DMS53 treated with DMSO at 0.1 percent for 48 hours (cell line): ENCODE measurements at regions not wholly inside any gene's neighbourhood (a gene's known extent, or its start where the extent isn't known, plus 50 kb on each side); places are given as distances from the start of the nearest gene placed in this dataset.
"Not testable (repeated sequence)": the region's sequence is repeated elsewhere in the genome, so short reads cannot be mapped to it uniquely, and the experiment has no call there.

Experiments
- DNase-seq: peaks from one replicate; lab custom pipeline; 2025; ENCODE audit not compliant: unreplicated experiment; lab: John Stamatoyannopoulos, UW

DNA sequence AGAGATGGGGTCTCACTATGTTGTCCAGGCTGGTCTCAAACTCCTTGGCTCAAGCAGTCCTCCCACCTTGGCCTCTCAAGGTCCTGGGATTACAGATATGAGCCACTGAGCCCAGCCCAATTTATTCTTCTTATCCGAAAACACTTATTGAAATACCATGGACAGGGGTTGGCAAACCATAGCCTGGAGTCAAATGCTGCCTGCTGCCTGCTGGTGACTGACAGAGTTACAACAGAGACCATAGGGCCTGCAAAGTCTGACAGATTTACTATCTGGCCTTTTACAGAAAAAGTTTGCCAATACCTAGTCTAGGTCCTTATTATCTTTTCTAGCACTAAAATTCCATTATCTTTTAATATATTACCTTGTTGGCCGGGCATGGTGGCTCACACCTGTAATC lies 87.1 kb upstream of the ZNF281 start:
- DNase-seq = no peak

DNA sequence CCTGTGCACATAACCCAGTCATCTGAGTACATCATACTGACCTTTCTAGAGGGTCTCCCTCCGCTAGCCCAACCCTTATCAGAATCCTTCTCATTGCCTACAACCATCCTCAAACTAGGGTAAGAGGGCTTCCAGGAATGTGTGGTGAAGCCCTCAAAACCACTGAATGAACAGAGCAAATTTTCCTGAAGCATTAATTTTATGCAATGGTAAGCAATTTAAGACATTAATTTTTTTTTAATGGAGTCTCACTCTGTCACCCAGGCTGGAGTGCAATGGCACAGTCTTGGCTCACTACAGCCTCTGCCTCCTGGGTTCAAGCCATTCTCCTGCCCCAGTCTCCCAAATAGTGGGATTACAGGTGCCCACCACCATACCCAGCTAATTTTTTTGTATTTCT lies 86.1 kb upstream of the ZNF281 start:
- DNase-seq = no peak

DNA sequence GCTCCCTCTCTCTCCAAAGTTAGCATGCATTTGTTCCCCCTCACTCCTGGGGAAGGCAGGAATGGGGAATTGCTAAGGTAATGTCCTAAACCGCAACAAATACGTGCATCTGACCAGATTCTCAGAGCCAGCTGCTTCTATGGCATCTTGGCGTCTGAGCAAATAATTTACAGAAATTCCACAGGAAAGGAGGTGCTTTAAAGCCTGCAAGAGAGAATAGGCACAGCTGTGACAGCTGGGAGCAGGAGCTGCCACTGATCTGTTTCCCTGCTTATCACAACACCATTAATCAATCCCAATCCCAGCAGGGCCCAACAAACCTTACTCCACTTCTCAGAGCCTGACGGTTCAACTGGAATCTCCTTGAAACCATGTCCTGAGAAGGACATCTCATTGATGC lies 83.5 kb upstream of the ZNF281 start:
- DNase-seq = no peak

DNA sequence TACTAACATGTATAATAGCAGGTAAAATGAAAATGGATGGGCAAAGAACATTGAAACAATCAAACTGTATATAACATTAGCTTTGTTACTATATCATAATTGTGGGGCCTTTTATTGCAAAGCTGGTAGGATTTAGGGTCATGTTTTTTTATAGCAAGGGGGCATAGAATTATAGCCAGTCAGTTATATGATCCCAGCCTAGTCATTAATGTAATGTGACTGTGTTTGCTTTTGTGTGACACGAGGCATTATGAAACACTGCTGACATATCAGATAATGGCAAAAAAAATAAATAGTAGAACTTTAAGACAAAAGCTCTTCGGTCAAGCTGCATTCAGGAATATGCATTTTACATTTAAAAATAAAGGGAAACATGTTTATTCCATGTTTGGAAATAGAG lies 81.3 kb upstream of the ZNF281 start:
- DNase-seq = no peak

DNA sequence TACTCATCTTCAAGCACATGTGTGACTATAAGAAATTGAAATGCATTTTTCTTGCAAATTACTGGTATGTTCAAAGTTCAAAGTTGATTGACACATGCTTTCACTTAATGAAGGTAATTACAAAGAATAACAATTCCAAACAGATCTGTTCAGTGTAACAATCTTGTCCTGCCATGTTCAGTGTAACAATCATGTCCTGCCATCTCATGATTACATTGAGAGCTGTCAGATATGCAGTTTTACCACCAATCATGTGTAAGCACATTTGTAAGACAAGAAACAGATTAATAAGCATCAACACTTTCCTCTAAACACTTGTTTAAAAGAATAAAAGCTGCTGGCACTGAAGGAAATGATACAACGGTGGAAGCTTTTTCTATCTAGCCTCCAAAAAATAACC lies 80.3 kb upstream of the ZNF281 start:
- no peak for DNase-seq

DNA sequence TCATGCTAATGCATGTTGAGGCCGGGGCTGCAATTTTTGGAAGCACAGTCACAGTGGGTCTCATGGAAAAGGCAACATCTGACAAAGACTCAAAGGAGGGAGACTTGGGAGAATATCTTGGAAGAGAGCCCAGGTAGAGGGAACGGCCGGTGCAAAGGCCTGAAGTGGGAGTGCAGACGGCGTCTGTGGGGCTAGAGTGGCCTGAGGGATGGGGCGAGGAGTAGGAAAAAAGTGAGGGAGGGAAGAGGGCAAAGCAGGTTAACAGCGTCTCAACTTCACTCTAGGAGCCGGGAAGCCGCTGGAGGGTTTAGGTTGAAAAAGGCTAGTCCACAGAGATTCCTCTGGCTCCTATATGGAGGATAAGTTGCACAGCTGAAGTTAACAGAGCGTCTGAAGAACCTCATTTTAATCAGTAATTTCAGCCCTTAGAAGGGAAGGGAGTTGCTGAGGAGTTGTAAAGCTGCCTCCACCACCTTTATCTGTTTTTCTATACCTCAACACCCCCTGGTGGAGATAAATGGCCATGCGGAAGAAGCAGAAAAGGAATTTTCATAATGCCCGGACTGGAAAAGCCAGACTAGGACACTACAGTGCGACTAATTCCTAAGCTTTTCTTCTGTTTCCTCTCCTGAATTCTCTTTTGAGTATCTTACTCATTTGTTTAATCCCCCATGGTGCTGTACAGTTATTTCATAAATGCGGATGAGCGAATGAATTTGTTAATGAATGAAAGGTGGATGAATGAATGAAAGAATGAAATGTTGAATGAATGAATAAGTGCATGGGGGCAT lies 78.7 kb upstream of the ZNF281 start:
- DNase-seq = peak; percentile 91

DNA sequence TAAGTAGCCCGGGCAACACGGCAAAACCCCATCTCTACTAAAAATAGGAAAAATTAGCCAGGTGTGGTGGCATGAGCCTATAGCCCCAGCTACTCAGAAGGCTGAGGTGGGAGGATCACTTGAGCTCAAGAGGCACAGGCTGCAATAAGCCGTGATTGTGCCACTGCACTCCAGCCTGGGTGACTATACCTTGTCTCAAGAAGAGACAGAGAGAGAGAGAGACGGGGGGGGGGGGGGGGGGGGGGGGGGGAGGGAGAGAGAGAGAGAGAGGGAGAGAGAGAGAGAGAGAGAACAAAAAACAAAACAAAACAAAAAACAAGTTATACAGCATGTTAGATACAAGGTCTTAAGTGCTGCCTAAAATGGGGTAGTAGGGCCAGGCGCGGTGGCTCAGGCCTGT lies 77.8 kb upstream of the ZNF281 start:
- no peak for DNase-seq

DNA sequence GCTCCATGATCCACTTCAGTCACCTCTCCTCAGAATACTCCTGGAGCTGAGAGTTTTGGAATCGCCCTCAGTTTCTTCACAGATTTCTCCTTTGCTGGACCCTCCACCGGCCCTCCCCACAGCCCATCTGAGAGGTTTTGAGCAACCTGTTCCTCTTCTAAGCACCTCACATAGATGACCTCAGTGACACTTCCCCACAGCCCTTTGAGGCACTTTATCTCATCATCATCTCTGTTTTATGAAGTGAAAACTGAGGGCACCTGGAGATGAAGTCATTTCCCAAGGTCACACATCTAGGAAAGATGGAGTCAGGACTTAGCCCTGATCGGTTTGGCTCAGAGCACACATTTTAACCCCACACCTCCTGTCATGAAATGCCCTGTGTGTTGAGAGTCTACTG lies 76.8 kb upstream of the ZNF281 start:
- DNase-seq = no peak

DNA sequence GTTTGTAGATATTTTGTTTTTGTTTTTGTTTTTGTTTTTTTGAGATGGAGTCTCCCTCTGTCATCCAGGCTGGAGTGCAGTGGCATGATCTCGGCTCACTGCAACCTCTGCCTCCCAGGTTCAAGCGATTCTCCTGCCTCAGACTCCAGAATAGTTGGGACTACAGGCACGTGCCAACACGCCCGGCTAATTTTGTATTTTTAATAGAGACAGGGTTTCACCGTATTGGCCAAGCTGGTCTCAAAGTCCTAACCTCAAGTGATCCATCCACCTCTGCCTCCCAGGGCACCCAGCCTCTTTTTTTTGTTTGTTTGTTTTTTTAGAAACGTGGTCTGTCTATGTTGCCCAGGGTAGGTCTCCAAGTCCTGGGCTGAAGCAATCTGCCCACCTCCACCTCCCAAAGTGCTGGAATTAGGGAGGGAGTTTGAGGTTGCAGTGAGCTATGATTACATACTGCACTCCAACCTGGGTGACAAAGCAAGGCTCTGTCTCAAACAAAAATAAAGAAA lies 74.7 kb upstream of the ZNF281 start:
- not testable (repeated sequence) for DNase-seq

DNA sequence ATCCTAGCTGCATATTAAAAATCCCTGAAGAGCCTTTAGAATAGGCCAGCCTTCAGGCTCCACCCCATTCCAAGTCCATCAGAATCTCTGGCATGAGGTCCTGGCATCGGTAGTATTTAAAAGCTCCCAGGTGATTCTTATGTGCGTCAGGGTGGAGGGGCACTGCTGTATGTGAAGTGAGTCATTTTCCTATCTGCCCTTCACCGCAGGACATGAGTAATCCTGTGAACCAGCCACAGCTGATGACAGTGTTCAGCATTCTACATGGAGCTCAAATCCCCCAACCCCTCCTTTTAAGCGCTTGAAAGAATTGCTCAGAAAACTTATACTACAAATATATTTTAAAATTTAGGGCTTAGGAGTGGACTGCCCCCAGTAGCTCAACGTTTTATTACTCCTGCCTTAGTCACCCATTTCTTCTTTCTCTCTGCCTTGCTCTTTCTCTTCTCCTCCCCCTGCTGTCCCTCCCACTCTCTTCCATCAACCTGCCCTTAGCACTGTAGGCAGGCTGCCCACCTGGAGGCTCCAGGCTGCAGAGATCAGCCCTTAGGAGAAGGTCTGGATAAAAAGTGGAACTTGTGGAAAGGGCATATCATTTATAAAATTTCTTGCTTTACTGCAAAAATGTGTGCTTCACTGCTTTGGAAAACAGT lies 73.8 kb upstream of the ZNF281 start:
- DNase-seq = peak; percentile 85

DNA sequence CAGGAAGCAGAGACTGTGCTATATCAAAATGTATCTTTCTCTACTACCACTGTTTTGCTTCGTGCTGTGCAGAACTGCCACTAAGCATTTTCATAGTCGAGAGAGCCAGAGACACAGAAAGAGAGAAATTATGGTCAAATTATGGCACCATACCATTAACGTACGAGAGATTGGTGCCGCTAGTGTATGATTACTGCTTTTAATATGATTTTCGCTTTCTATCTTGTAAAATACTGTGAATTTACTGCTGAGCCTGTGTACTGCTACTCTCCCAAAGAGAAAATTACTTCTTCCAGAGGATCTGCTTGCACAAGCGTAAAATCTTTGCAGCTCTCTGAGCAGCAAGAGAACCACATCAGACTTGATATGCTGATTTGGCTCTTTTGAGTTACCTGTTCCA lies 71.1 kb upstream of the ZNF281 start:
- no peak for DNase-seq

DNA sequence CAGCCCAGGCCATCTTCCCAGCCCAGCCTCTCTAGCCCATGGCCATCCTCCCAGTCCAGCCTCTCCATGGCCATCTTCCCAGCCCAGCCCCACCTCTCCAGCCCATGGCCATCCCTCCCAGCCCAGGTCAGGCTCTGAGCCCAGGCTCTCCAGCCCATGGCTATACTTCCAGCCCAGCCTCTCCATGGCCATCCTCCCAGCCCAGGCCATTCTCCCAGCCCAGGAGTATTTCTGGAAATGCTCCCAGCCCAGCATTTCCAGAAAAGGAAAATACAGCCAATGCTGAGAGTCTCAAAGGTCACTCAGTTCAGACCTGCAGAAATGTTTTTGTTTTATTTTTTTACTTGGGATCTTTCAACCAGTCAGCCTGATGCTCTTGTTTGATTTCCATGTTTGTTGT lies 70.0 kb upstream of the ZNF281 start:
- no peak for DNase-seq

DNA sequence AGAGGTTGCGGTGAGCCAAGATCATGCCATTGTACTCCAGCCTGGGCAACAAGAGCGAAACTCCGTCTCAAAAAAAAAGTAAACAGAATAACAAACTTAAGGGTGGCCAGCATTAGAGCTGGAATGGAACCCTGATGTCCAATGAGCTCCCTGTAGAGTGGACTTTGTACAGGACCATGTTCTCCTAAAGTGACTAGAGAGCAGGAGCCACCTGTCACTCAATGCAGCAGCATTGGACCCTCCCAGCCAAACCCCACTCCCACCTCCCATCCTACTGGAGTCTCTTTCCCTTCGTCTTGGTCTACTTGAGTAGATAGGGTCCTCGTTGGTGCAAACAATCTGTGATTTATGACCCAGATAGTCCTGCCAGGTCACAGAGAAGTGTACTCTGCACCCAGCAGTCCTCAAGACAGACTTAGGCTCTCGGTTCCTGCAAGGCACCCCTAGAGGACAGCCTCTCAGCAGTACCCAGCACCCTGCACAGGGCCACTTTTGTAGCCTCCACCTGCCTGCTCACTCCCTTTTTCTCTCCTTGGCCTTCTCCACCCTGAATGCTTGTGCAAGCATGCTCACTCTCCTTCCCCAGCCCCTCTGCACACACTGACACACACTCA lies 69.2 kb upstream of the ZNF281 start:
- DNase-seq = no peak

DNA sequence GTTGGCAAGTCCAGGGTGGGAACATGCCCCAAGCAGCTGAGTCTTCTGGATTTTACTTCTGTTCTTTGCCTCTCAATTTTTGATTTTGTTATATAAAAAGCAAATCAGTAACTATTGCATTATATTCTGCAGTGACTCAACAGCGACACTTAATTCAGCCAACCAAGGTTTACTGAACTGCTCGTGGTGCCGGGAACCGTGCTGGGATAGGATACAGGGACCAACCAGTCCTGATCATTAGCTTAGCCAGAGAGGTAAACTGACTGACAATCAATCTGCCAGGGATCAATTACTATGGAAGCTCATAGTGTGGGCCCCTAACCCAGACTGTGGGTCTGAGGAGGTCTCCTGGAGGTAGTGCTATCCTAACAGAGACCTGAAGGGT lies 68.4 kb upstream of the ZNF281 start:
- no peak for DNase-seq

DNA sequence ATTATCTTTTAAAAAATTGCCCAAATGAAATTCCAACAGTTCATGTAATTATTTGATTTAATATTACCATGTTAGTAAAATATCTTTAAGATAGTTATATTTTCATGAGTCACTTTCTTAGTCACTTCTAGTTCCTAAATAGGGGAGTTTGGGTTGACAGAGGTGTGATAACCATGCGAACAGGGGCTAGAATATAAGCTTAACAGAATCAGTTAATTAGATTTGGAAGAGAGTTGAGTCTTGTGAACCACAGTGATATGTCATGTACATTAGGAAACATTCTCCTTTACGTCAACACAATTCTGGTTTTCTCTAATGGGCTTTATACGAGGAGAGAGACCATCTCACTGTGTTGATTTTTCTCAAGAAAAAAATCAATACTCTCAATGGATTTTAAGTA lies 64.8 kb upstream of the ZNF281 start:
- no peak for DNase-seq

DNA sequence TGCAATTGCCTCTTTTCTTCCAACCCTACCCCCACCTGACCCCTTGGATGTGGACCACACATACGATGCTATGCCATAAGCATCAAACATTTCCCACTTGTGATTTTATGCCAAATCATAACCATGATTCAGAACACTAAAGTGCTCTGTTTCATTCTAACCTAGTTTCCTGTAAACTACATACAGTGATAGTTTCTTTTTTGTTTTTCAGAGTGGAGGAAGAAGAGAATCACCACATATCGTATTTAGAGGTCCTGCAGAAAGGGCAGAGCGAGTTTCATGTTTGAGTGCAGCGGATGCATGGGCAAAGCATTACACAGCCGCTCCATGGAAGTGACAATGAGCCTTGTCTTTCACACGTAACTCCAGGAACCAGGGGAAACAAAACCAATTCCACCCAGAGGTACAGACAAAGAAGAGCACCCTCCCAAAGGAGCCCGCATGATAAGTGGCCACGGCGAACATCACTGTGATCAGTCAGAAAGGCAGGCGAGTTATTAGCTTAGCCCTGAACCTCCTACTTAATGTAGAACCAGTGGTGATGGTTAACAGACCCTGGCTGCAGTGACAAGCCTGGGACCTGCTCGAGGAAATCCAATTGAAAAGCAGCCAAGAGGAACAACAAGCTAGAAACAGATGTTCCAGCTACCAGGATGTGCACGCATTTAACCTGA lies 64.0 kb upstream of the ZNF281 start:
- no peak for DNase-seq

DNA sequence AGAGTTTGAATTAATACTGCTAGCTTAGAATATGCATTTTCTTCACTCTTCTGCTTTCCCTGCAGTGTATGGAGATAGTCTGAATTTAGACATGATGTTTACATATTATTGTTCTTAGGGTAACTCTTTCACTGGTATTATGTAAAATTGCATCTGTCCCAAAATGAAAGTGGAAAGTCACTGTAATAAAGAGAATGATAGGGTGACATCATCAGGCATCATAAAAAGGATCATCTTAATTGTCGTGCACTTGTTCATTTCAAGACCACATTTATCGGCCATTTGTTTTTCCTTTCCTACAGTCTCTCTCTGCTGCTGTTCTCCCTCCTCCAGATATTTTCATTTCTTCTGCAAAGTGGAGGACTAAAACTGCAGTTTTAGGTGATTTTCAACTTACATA lies 61.9 kb upstream of the ZNF281 start:
- DNase-seq = no peak

DNA sequence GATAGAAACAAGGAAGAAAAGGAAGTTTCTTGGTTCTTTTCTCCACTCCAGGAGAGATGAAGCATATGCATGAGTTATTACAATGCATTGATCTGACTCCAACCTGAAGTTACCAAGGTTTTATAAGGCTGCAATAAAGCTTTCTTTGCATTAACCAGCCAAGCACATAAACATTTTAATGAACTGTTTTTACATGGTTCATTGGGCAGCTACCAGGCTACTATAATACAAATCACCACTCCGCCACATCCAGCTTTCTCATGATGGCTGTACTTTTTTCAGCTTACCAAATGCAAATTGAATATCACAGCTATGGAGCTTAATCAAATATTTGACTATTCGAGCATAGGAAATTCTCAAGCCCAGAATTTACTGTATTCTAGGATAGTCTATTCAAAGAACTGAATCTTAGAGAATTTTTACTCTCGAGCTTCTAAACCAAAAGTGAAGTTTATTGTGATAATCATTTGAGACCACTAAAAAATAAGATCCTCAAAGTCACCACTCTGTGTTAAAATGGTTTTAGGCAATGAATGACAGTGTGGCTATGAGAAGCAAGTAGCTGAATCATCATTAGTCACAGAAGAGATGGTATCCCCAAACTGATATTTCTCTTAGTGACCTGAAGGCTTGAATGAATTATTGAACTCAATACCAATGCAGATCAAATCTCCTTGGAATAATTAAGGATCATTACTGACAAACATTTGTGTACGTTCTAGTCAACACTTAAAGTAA lies 58.6 kb upstream of the ZNF281 start:
- no peak for DNase-seq

DNA sequence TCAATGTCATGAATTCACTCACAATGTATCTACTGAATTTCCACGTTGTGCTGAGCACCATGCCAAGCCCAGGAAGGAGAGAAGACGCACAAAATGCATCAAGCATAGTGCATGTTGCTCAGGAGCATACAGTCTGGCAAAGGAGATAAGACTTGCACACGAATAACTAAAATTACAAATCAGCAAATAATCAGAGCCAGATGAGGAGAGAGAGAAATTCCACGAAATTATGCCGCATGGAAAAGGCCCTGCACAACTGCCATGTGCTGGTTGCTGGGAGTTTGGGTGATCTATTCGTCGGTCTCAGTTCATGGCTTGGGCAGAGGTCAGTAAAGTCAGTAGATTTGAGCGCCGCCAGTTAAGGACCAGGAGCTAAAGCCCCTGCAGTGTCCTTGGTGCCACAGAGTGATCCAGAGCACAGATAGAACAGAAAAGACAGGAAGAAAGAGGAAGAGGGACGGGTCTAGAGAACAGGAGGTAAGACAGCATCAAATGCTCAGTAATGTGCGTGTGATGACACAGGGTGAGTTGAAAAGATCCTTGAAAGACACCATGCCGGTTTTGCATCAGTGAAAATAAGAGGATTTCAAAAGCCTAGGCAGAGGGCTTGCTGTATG lies 55.1 kb upstream of the ZNF281 start:
- DNase-seq = no peak
